B cell (primary cell): ENCODE measurements at regions not wholly inside any gene's neighbourhood (a gene's known extent, or its start where the extent isn't known, plus 50 kb on each side); places are given as distances from the start of the nearest gene placed in this dataset.

Experiments
- ATAC-seq: fragments of 200-7000 bp; cut with Tn5 transposase; one replicate; pipeline ENCODE4 v1.10.0; 2021; ENCODE audit warnings: low read depth, mild to moderate bottlenecking, moderate number of reproducible peaks, moderate library complexity
- CTCF ChIA-PET: fragments of 350-600 bp; sonication (Branson Sonifier 250); formaldehyde crosslinking; loops from one replicate; lab custom pipeline; 2021; ENCODE audit warnings: antibody characterized with exemption, inconsistent platforms; lab: Charles Lee
- POLR2A ChIA-PET: fragments of 350-600 bp; sonication (Branson Sonifier 250); formaldehyde crosslinking; loops from one replicate; lab custom pipeline; 2021; ENCODE audit warnings: antibody characterized with exemption; lab: Charles Lee
- DNase-seq: peaks from one replicate; pipeline ENCODE4 v3.0.0; 2013
- H2AFZ ChIP-seq: 2 replicates; pipeline ENCODE4 v1.6.1; 2012; ENCODE audit warnings: mild to moderate bottlenecking, low read depth, low read length; ENCODE audit not compliant: insufficient read depth, poor library complexity, severe bottlenecking
- H3K27ac ChIP-seq, 2 donors: 1 replicate in 1 of 2; 2 replicates in 1 of 2; pipeline ENCODE4 v1.5.1; 2012 to 2013; ENCODE audit warnings: low read length in 2 of 2, mild to moderate bottlenecking in 2 of 2, moderate library complexity in 1 of 2
- H3K27me3 ChIP-seq, 4 experiments: fragments of 200-600 bp in 1 of 4; sonication (generic) in 1 of 4; replicated peaks in 1 of 4; 1 replicate in 2 of 4; 2 replicates in 2 of 4; pipeline versions ENCODE4 v1.6.1 to v1.7.0; 2013 to 2016; ENCODE audit warnings: low read length in 3 of 4, mild to moderate bottlenecking in 2 of 4, mixed read lengths in 1 of 4, moderate library complexity in 1 of 4; ENCODE audit not compliant: insufficient read depth in 4 of 4, control insufficient read depth in 3 of 4; ENCODE audit errors: control extremely low read depth in 1 of 4
- H3K36me3 ChIP-seq, 2 experiments: replicated peaks in 1 of 2; 1 replicate in 1 of 2; 2 replicates in 1 of 2; pipeline versions ENCODE4 v1.6.1 to v1.7.1; 2013; ENCODE audit warnings: low read length in 1 of 2; ENCODE audit not compliant: insufficient read depth in 2 of 2, control insufficient read depth in 1 of 2; ENCODE audit errors: control extremely low read depth in 1 of 2, extremely low read depth in 1 of 2
- H3K4me1 ChIP-seq, 2 donors: fragments of 200-600 bp in 1 of 2; sonication (generic) in 1 of 2; 1 replicate in 1 of 2; 2 replicates in 1 of 2; pipeline versions ENCODE4 v1.5.1 to v1.6.1; 2013 to 2017; ENCODE audit warnings: low read length in 2 of 2; ENCODE audit not compliant: control insufficient read depth in 2 of 2, insufficient read depth in 2 of 2
- H3K4me2 ChIP-seq: replicated peaks from 2 replicates; pipeline ENCODE3; 2012; ENCODE audit warnings: mild to moderate bottlenecking, low read depth, low read length; ENCODE audit not compliant: poor library complexity, severe bottlenecking
- H3K4me3 ChIP-seq, 5 experiments: fragments of 200-600 bp in 1 of 5; sonication (generic) in 1 of 5; 1 replicate in 3 of 5; 2 replicates in 2 of 5; pipeline versions ENCODE4 v1.5.1 to v1.7.0; 2011 to 2016; ENCODE audit warnings: low read length in 4 of 5, mild to moderate bottlenecking in 4 of 5, low read depth in 2 of 5, control low read depth in 1 of 5, moderate library complexity in 1 of 5; ENCODE audit not compliant: insufficient read depth in 1 of 5; ENCODE audit errors: control extremely low read depth in 1 of 5, extremely low read depth in 1 of 5
- H3K79me2 ChIP-seq: fragments of 200-600 bp; sonication (generic); one replicate; pipeline ENCODE4 v1.6.0; 2016; ENCODE audit warnings: low read length; ENCODE audit not compliant: control insufficient read depth, insufficient read depth
- H3K9ac ChIP-seq: fragments of 200-600 bp; sonication (generic); 2 replicates; pipeline ENCODE4 v1.6.1; 2017; ENCODE audit warnings: mild to moderate bottlenecking, low read length, moderate library complexity
- H3K9me3 ChIP-seq, 3 donors: one replicate each; pipeline versions ENCODE4 v1.6.1 to v1.7.1; 2013; ENCODE audit warnings: low read length in 2 of 3; ENCODE audit not compliant: control insufficient read depth in 2 of 3, insufficient read depth in 1 of 3; ENCODE audit errors: control extremely low read depth in 1 of 3
- H4K20me1 ChIP-seq: 2 replicates; pipeline ENCODE4 v1.6.0; 2012; ENCODE audit warnings: mild to moderate bottlenecking, low read length; ENCODE audit not compliant: insufficient read depth, control insufficient read depth, poor library complexity, severe bottlenecking
- H3K27ac Mint-ChIP-seq: one replicate; pipeline ENCODE4 v1.8.0; 2021; ENCODE audit warnings: mixed read lengths
- H3K27me3 Mint-ChIP-seq: one replicate; pipeline ENCODE4 v1.8.0; 2021; ENCODE audit warnings: mixed read lengths
- H3K4me1 Mint-ChIP-seq: one replicate; pipeline ENCODE4 v1.8.0; 2021; ENCODE audit warnings: mixed read lengths
- H3K4me3 Mint-ChIP-seq: one replicate; pipeline ENCODE4 v1.8.0; 2021; ENCODE audit warnings: mixed read lengths
- H3K9me3 Mint-ChIP-seq: one replicate; pipeline ENCODE4 v1.8.0; 2022; ENCODE audit warnings: mixed read lengths; ENCODE audit not compliant: insufficient read depth
- EZH2 ChIP-seq: IDR thresholded peaks from 2 replicates; pipeline ENCODE4 v1.6.1; 2012; ENCODE audit warnings: borderline replicate concordance, low read depth, mild to moderate bottlenecking, moderate library complexity, low read length; ENCODE audit not compliant: insufficient read depth, poor library complexity, severe bottlenecking
- WGBS: methylation state at CpG from one replicate; pipeline ENCODE4 v1.1.5; 2013; ENCODE audit warnings: missing lambda C conversion rate; ENCODE audit not compliant: insufficient coverage; 5-methylcytosine and 5-hydroxymethylcytosine counted together
- intact Hi-C: fragments of 100-400 bp; cut with micrococcal nuclease; formaldehyde crosslinking; loops from one replicate; pipeline ENCODE4 v1.10.0; 2022
- TF ChIP-seq, protein P1 (sequence below): fragments of 200-600 bp; IDR thresholded peaks from one replicate; pipeline ENCODE4 v1.8.0; 2022; ENCODE audit warnings: antibody characterized with exemption, mild to moderate bottlenecking

DNA sequence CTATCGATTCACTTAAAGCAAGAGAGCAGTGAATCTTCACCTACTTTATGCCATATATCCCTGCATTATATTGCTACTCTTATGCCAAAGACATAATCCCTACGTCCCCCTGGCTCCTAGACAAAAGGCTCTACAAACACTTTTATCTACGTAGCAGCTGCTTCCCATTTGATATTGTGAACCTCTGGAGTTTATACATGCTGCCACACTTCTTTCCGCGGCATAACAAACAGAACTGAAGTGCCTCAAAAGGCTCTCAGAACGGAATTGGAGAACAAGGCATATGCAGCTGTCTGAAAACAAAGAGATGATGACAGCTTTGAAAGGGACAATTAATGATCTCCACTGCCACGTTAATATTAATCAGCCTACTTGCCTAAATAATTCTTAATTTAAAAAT is 985.6 kb upstream of the LRRN3 start:
- WGBS, result 69% methylated on average over 6 of the region's 7 CpGs
- Histone ChIP-seq H4K20me1 (no peaks in the 10 kb centered on the region), H3K27me3 (no peaks in the 10 kb centered on the region), H2AFZ (no peak overlapping the region), H3K4me1 (no peaks in the 10 kb centered on the region), H3K36me3 (no peaks in the 10 kb centered on the region), H3K79me2 (no peaks in the 10 kb centered on the region), H3K27ac (no peak overlapping the region), H3K9me3 (no peaks in the 10 kb centered on the region), H3K9ac (no peak overlapping the region), H3K4me2 (no peak overlapping the region), H3K4me3 (no peak overlapping the region)
- ChIA-PET POLR2A (no interaction called here), CTCF (no interaction called here)
- no peaks in the 10 kb centered on the region for H3K4me1 Mint-ChIP-seq
- no peaks in the 10 kb centered on the region for H3K27me3 Mint-ChIP-seq
- no peak overlapping the region for H3K27ac Mint-ChIP-seq
- DNase-seq (no peak), ATAC-seq (no peak)
- intact Hi-C loops, result no loop called here
- H3K9me3 Mint-ChIP-seq, result peaks cover 2% of the 10 kb centered on the region
- no peak for TF ChIP-seq EZH2
- TF ChIP-seq, protein P1, sequence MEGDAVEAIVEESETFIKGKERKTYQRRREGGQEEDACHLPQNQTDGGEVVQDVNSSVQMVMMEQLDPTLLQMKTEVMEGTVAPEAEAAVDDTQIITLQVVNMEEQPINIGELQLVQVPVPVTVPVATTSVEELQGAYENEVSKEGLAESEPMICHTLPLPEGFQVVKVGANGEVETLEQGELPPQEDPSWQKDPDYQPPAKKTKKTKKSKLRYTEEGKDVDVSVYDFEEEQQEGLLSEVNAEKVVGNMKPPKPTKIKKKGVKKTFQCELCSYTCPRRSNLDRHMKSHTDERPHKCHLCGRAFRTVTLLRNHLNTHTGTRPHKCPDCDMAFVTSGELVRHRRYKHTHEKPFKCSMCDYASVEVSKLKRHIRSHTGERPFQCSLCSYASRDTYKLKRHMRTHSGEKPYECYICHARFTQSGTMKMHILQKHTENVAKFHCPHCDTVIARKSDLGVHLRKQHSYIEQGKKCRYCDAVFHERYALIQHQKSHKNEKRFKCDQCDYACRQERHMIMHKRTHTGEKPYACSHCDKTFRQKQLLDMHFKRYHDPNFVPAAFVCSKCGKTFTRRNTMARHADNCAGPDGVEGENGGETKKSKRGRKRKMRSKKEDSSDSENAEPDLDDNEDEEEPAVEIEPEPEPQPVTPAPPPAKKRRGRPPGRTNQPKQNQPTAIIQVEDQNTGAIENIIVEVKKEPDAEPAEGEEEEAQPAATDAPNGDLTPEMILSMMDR, result no peak
- H3K4me3 Mint-ChIP-seq, result no peak overlapping the region

DNA sequence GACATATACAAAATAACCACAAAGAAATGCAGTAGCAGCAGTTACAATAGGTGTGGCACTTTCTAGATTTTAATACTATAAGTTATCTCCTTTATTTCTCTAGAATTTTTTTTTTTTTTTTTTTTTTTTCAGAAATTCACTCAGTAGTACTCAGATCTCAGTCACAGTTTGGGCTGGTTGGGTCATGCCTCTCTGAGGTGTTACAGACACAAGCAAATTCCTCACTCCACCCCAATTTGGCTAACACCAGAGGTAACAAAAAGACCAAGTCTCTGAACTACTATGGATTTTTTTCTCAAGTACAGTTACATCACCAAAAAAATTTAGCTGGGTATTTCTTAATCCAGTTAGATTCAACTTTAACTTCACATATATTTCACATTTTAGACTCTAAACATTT is 985.1 kb upstream of the LRRN3 start:
- intact Hi-C loops, result no loop called here
- Histone ChIP-seq H2AFZ (no peak overlapping the region), H4K20me1 (no peaks in the 10 kb centered on the region), H3K4me2 (no peak overlapping the region), H3K4me3 (no peak overlapping the region), H3K27ac (no peak overlapping the region), H3K36me3 (no peaks in the 10 kb centered on the region), H3K27me3 (no peaks in the 10 kb centered on the region), H3K4me1 (no peaks in the 10 kb centered on the region), H3K79me2 (no peaks in the 10 kb centered on the region), H3K9ac (no peak overlapping the region), H3K9me3 (no peaks in the 10 kb centered on the region)
- CTCF ChIA-PET, result no interaction called here
- DNase-seq (no peak), ATAC-seq (no peak)
- H3K9me3 Mint-ChIP-seq, result peaks cover 2% of the 10 kb centered on the region
- H3K27me3 Mint-ChIP-seq, result no peaks in the 10 kb centered on the region
- no peak overlapping the region for H3K4me3 Mint-ChIP-seq
- H3K4me1 Mint-ChIP-seq, result no peaks in the 10 kb centered on the region
- TF ChIP-seq EZH2, result no peak
- TF ChIP-seq, protein P1, result no peak
- POLR2A ChIA-PET, result no interaction called here
- no peak overlapping the region for H3K27ac Mint-ChIP-seq
